ENCODE measurements at regions not wholly inside any gene's neighbourhood (a gene's known extent, or its start where the extent isn't known, plus 50 kb on each side); places are given as distances from the start of the nearest gene placed in this dataset.

- peaks cover 17% of the 10 kb centered on the region; the same call in 1 of the 2 replicates for H3K4me1 ChIP-seq (ENCODE audit: insufficient read depth, low read length)
- no peak overlapping the region for H3K9ac ChIP-seq (ENCODE audit: low read depth, low read length)
- peaks cover 2% of the 10 kb centered on the region; the same call in 1 of the 2 replicates for H3K9me3 ChIP-seq (ENCODE audit: control insufficient read depth, insufficient read depth, low read length)
- no peaks in the 10 kb centered on the region for H3K36me3 ChIP-seq (ENCODE audit: insufficient read depth, low read length)
Observed at GRCh38 chr3:194272861-194273742, 78.0 kb downstream of the CPN2 start.

GRCh38 chr3:194273743-194274310 is 77.3 kb downstream of the CPN2 start:
- H3K4me1 ChIP-seq (ENCODE audit: insufficient read depth, low read length), result peaks cover 17% of the 10 kb centered on the region; the same call in 1 of the 2 replicates
- peaks cover 2% of the 10 kb centered on the region; the same call in 1 of the 2 replicates for H3K9me3 ChIP-seq (ENCODE audit: control insufficient read depth, insufficient read depth, low read length)
- no peak overlapping the region for H3K9ac ChIP-seq (ENCODE audit: low read depth, low read length)

GRCh38 chr3:194274424-194275085 is 76.6 kb downstream of the CPN2 start:
- Histone ChIP-seq H3K36me3 (ENCODE audit: insufficient read depth, low read length) (no peaks in the 10 kb centered on the region), H3K9ac (ENCODE audit: low read depth, low read length) (no peak overlapping the region), H3K4me1 (ENCODE audit: insufficient read depth, low read length) (peaks cover 17% of the 10 kb centered on the region; the same call in 1 of the 2 replicates), H3K9me3 (ENCODE audit: control insufficient read depth, insufficient read depth, low read length) (peaks cover 2% of the 10 kb centered on the region; the same call in 1 of the 2 replicates)

More at GRCh38 chr3:194273743-194274310, 77.3 kb downstream of the CPN2 start:
- H3K36me3 ChIP-seq (ENCODE audit: insufficient read depth, low read length), result no peaks in the 10 kb centered on the region

GRCh38 chr3:194275291-194275690 is 75.8 kb downstream of the CPN2 start:
- Histone ChIP-seq H3K4me1 (ENCODE audit: insufficient read depth, low read length) (peaks cover 17% of the 10 kb centered on the region; the same call in 1 of the 2 replicates), H3K9ac (ENCODE audit: low read depth, low read length) (no peak overlapping the region), H3K9me3 (ENCODE audit: control insufficient read depth, insufficient read depth, low read length) (peaks cover 2% of the 10 kb centered on the region; the same call in 1 of the 2 replicates), H3K36me3 (ENCODE audit: insufficient read depth, low read length) (no peaks in the 10 kb centered on the region)

GRCh38 chr3:194275721-194276120 is 75.4 kb downstream of the CPN2 start:
- Histone ChIP-seq H3K36me3 (ENCODE audit: insufficient read depth, low read length) (no peaks in the 10 kb centered on the region), H3K9ac (ENCODE audit: low read depth, low read length) (no peak overlapping the region), H3K9me3 (ENCODE audit: control insufficient read depth, insufficient read depth, low read length) (peaks cover 2% of the 10 kb centered on the region; the same call in 1 of the 2 replicates), H3K4me1 (ENCODE audit: insufficient read depth, low read length) (peaks cover 13% of the 10 kb centered on the region; the same call in 1 of the 2 replicates)

GRCh38 chr3:194276768-194277103 is 74.4 kb downstream of the CPN2 start:
- Histone ChIP-seq H3K4me1 (ENCODE audit: insufficient read depth, low read length) (0 out of 2 replicates have a peak, but pooled peaks cover 10% of the 10 kb centered on the region), H3K9me3 (ENCODE audit: control insufficient read depth, insufficient read depth, low read length) (peaks cover 2% of the 10 kb centered on the region; the same call in 1 of the 2 replicates), H3K9ac (ENCODE audit: low read depth, low read length) (no peak overlapping the region)

GRCh38 chr3:194277104-194277785 is 73.9 kb downstream of the CPN2 start:
- 0 out of 2 replicates have a peak, but pooled peaks cover 10% of the 10 kb centered on the region for H3K4me1 ChIP-seq (ENCODE audit: insufficient read depth, low read length)

More at GRCh38 chr3:194276768-194277103, 74.4 kb downstream of the CPN2 start:
- H3K36me3 ChIP-seq (ENCODE audit: insufficient read depth, low read length), result no peaks in the 10 kb centered on the region

GRCh38 chr3:194277786-194278130 is 73.4 kb downstream of the CPN2 start:
- no peak overlapping the region for H3K9ac ChIP-seq (ENCODE audit: low read depth, low read length)
- 0 out of 2 replicates have a peak, but pooled peaks cover 10% of the 10 kb centered on the region for H3K4me1 ChIP-seq (ENCODE audit: insufficient read depth, low read length)
- H3K36me3 ChIP-seq (ENCODE audit: insufficient read depth, low read length), result no peaks in the 10 kb centered on the region
- peaks cover 2% of the 10 kb centered on the region; the same call in 1 of the 2 replicates for H3K9me3 ChIP-seq (ENCODE audit: control insufficient read depth, insufficient read depth, low read length)

More at GRCh38 chr3:194277104-194277785, 73.9 kb downstream of the CPN2 start:
- no peaks in the 10 kb centered on the region for H3K36me3 ChIP-seq (ENCODE audit: insufficient read depth, low read length)
- H3K9me3 ChIP-seq (ENCODE audit: control insufficient read depth, insufficient read depth, low read length), result peaks cover 2% of the 10 kb centered on the region; the same call in 1 of the 2 replicates
- H3K9ac ChIP-seq (ENCODE audit: low read depth, low read length), result no peak overlapping the region

- Histone ChIP-seq H3K9ac (ENCODE audit: low read depth, low read length) (no peak overlapping the region), H3K36me3 (ENCODE audit: insufficient read depth, low read length) (no peaks in the 10 kb centered on the region), H3K9me3 (ENCODE audit: control insufficient read depth, insufficient read depth, low read length) (peaks cover 2% of the 10 kb centered on the region; the same call in 1 of the 2 replicates), H3K4me1 (ENCODE audit: insufficient read depth, low read length) (0 out of 2 replicates have a peak, but pooled peaks cover 10% of the 10 kb centered on the region)
Observed at GRCh38 chr3:194278186-194278845, 72.8 kb downstream of the CPN2 start.

- Histone ChIP-seq H3K36me3 (ENCODE audit: insufficient read depth, low read length) (no peaks in the 10 kb centered on the region), H3K4me1 (ENCODE audit: insufficient read depth, low read length) (0 out of 2 replicates have a peak, but pooled peaks cover 8% of the 10 kb centered on the region), H3K9ac (ENCODE audit: low read depth, low read length) (no peak overlapping the region), H3K9me3 (ENCODE audit: control insufficient read depth, insufficient read depth, low read length) (peaks cover 2% of the 10 kb centered on the region; the same call in 1 of the 2 replicates)
Observed at GRCh38 chr3:194279101-194279500, 72.0 kb downstream of the CPN2 start.

- H3K4me1 ChIP-seq (ENCODE audit: insufficient read depth, low read length), result 0 out of 2 replicates have a peak, but pooled peaks cover 3% of the 10 kb centered on the region
Observed at GRCh38 chr3:194279701-194280360, 71.3 kb downstream of the CPN2 start.

GRCh38 chr3:194280777-194281176 is 70.4 kb downstream of the CPN2 start:
- Histone ChIP-seq H3K36me3 (ENCODE audit: insufficient read depth, low read length) (no peaks in the 10 kb centered on the region), H3K9me3 (ENCODE audit: control insufficient read depth, insufficient read depth, low read length) (no peaks in the 10 kb centered on the region), H3K9ac (ENCODE audit: low read depth, low read length) (no peak overlapping the region), H3K4me1 (ENCODE audit: insufficient read depth, low read length) (no peaks in the 10 kb centered on the region)

More at GRCh38 chr3:194279701-194280360, 71.3 kb downstream of the CPN2 start:
- Histone ChIP-seq H3K9me3 (ENCODE audit: control insufficient read depth, insufficient read depth, low read length) (peaks cover 2% of the 10 kb centered on the region; the same call in 1 of the 2 replicates), H3K36me3 (ENCODE audit: insufficient read depth, low read length) (no peaks in the 10 kb centered on the region), H3K9ac (ENCODE audit: low read depth, low read length) (no peak overlapping the region)

GRCh38 chr3:194281306-194281705 is 69.8 kb downstream of the CPN2 start:
- no peaks in the 10 kb centered on the region for H3K9me3 ChIP-seq (ENCODE audit: control insufficient read depth, insufficient read depth, low read length)
- H3K9ac ChIP-seq (ENCODE audit: low read depth, low read length), result no peak overlapping the region
- no peaks in the 10 kb centered on the region for H3K36me3 ChIP-seq (ENCODE audit: insufficient read depth, low read length)
- peaks cover 5% of the 10 kb centered on the region; the same call in 1 of the 2 replicates for H3K4me1 ChIP-seq (ENCODE audit: insufficient read depth, low read length)

Measured in ES-I3 (cell line).